Osteoblast (primary cell): ENCODE measurements at regions not wholly inside any gene's neighbourhood (a gene's known extent, or its start where the extent isn't known, plus 50 kb on each side); places are given as distances from the start of the nearest gene placed in this dataset.

Experiments
- DNase-seq: peaks from one replicate; pipeline ENCODE4 v3.0.0; 2011; ENCODE audit warnings: low spot score, mixed read lengths; ENCODE audit not compliant: insufficient read length; ENCODE audit errors: missing footprints
- H2AFZ ChIP-seq: 2 replicates; pipeline ENCODE4 v1.6.0; 2011; ENCODE audit warnings: mild to moderate bottlenecking, low read length
- H3K27ac ChIP-seq: 2 replicates; pipeline ENCODE4 v1.5.1; 2011; ENCODE audit warnings: mild to moderate bottlenecking, low read depth, low read length, moderate library complexity
- H3K27me3 ChIP-seq: 2 replicates; pipeline ENCODE4 v1.6.0; 2012; ENCODE audit warnings: mild to moderate bottlenecking, control low read depth, inconsistent platforms, low read length, moderate library complexity; ENCODE audit not compliant: insufficient read depth
- H3K36me3 ChIP-seq: 2 replicates; pipeline ENCODE4 v1.5.1; 2011; ENCODE audit warnings: mild to moderate bottlenecking, low read length, control low read depth, moderate library complexity; ENCODE audit not compliant: insufficient read depth
- H3K4me1 ChIP-seq: 2 replicates; pipeline ENCODE4 v1.5.1; 2011; ENCODE audit warnings: mild to moderate bottlenecking, low read length, control low read depth, moderate library complexity; ENCODE audit not compliant: insufficient read depth
- H3K4me2 ChIP-seq: 2 replicates; pipeline ENCODE4 v1.6.0; 2011; ENCODE audit warnings: mild to moderate bottlenecking, low read length; ENCODE audit not compliant: insufficient read depth
- H3K4me3 ChIP-seq: fragments of 200-600 bp; sonication (generic); 3 replicates; pipeline ENCODE4 v1.5.1; 2012; ENCODE audit warnings: mild to moderate bottlenecking, low read length, inconsistent platforms; ENCODE audit not compliant: insufficient read depth
- H3K79me2 ChIP-seq: 2 replicates; pipeline ENCODE4 v1.6.0; 2012; ENCODE audit warnings: mild to moderate bottlenecking, low read length, control low read depth, inconsistent platforms; ENCODE audit not compliant: insufficient read depth
- H3K9me3 ChIP-seq: 2 replicates; pipeline ENCODE4 v1.5.1; 2011; ENCODE audit warnings: low read depth, low read length, control low read depth
- H4K20me1 ChIP-seq: 2 replicates; pipeline ENCODE4 v1.6.0; 2012; ENCODE audit warnings: mild to moderate bottlenecking, low read length, control low read depth; ENCODE audit not compliant: insufficient read depth
- TF ChIP-seq, protein P1 (sequence below): IDR thresholded peaks from 2 replicates; pipeline ENCODE4 v1.5.1; 2011; ENCODE audit warnings: mild to moderate bottlenecking, low read depth, low read length, moderate library complexity; ENCODE audit errors: extremely low read depth

DNA sequence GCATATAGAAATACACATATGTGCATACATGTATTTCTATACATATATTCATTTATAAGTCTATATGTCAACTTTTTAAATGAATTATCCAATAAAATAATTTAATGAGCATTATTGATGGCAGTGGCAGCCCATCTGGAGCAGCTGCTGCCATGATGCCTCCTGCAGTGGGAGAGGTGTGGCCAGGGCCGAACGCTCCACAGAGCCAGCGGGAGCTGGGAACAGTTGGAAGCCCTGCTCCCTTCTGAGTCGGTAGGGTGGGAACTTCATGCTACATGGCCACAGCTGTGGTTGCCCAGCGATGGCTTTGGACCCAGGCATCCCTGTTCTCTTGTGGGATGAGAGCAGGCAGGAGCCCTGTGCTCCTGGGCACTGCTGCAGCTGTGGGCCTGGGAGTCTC, 812.4 kb upstream of the CTNND2 start:
- Histone ChIP-seq H3K4me2 (no peak overlapping the region), H3K27me3 (no peaks in the 10 kb centered on the region), H3K27ac (no peak overlapping the region), H3K4me1 (no peaks in the 10 kb centered on the region), H4K20me1 (no peaks in the 10 kb centered on the region), H3K9me3 (no peaks in the 10 kb centered on the region), H3K79me2 (no peaks in the 10 kb centered on the region), H3K36me3 (no peaks in the 10 kb centered on the region), H3K4me3 (no peak overlapping the region), H2AFZ (no peak overlapping the region)
- no peak for DNase-seq
- TF ChIP-seq, protein P1, sequence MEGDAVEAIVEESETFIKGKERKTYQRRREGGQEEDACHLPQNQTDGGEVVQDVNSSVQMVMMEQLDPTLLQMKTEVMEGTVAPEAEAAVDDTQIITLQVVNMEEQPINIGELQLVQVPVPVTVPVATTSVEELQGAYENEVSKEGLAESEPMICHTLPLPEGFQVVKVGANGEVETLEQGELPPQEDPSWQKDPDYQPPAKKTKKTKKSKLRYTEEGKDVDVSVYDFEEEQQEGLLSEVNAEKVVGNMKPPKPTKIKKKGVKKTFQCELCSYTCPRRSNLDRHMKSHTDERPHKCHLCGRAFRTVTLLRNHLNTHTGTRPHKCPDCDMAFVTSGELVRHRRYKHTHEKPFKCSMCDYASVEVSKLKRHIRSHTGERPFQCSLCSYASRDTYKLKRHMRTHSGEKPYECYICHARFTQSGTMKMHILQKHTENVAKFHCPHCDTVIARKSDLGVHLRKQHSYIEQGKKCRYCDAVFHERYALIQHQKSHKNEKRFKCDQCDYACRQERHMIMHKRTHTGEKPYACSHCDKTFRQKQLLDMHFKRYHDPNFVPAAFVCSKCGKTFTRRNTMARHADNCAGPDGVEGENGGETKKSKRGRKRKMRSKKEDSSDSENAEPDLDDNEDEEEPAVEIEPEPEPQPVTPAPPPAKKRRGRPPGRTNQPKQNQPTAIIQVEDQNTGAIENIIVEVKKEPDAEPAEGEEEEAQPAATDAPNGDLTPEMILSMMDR = no peak

DNA sequence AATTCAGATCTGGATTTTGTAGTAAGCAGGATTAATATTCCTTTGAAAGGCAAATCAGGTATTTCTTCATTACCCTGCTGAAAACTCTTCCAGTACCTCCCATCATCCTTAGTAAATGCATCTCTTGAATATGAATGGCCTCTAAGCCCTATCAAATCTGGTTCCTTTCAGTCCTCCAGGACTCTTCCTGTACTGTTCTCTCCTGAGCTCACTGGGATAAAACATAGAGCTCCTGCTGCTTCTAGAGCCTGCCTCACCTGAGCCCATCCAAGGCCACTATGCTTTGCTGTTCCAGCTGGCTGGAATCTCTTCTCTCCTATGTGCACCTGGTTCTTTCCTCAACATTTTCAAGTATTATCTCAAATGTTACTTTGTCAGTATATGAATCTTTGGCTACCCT, 803.3 kb upstream of the CTNND2 start:
- Histone ChIP-seq H3K4me3 (no peak overlapping the region), H3K36me3 (no peaks in the 10 kb centered on the region), H3K9me3 (peaks cover 4% of the 10 kb centered on the region), H3K79me2 (no peaks in the 10 kb centered on the region), H3K27ac (no peak overlapping the region), H2AFZ (no peak overlapping the region), H4K20me1 (no peaks in the 10 kb centered on the region), H3K4me1 (no peaks in the 10 kb centered on the region), H3K27me3 (no peaks in the 10 kb centered on the region), H3K4me2 (no peak overlapping the region)
- TF ChIP-seq, protein P1 = no peak
- DNase-seq = no peak

DNA sequence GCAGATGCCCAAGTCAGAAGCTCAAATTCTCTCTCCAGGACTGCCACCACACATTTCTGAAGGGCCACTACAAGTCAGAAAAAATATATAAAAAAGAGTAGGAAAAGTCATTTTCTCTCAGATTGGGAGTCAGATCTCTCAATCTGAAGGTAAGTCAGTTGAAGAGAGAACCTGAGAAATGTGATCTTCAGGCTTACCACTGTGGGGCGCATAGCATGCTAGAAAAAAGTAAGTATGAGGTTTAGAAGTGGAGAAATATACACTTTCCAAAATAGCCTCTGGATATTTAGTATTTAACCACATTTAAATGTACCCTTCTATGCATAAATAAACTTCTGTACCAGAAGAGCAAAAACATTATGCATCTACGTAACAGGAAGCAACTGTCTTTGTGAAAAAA, 800.7 kb upstream of the CTNND2 start:
- H3K27me3 ChIP-seq = no peaks in the 10 kb centered on the region
- no peaks in the 10 kb centered on the region for H3K4me1 ChIP-seq
- H3K27ac ChIP-seq = no peak overlapping the region
- no peak overlapping the region for H3K4me2 ChIP-seq
- no peaks in the 10 kb centered on the region for H3K79me2 ChIP-seq
- peaks cover 4% of the 10 kb centered on the region for H3K9me3 ChIP-seq
- no peaks in the 10 kb centered on the region for H4K20me1 ChIP-seq
- TF ChIP-seq, protein P1 = no peak
- no peak overlapping the region for H2AFZ ChIP-seq
- no peak overlapping the region for H3K4me3 ChIP-seq
- DNase-seq = no peak
- no peaks in the 10 kb centered on the region for H3K36me3 ChIP-seq

DNA sequence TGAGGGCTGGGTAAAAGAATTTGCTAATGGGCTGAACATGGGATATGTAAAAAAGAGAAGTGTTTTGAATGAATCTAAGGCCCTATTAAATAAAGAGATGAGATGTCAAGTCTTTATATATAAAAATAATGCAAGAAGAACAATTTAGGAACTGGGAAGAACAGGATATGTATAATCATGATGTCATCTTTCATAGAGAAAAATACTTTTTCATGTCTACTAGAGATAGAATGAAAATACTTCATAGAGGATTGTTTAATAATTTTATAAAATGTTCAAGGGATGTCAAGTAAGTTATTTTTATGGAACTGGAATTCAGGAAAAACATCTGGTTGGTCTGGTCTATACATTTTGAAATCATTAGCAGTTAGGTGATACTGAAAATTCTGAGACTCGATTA, 799.0 kb upstream of the CTNND2 start:
- no peak for DNase-seq
- H3K27ac ChIP-seq = no peak overlapping the region
- H3K4me3 ChIP-seq = no peak overlapping the region

More for the DNA sequence above, 799.0 kb upstream of the CTNND2 start:
- H3K9me3 ChIP-seq = peaks cover 4% of the 10 kb centered on the region
- H3K79me2 ChIP-seq = no peaks in the 10 kb centered on the region
- H3K36me3 ChIP-seq = no peaks in the 10 kb centered on the region
- H4K20me1 ChIP-seq = no peaks in the 10 kb centered on the region
- no peak overlapping the region for H2AFZ ChIP-seq
- TF ChIP-seq, protein P1 = no peak
- H3K4me2 ChIP-seq = no peak overlapping the region
- no peaks in the 10 kb centered on the region for H3K27me3 ChIP-seq
- H3K4me1 ChIP-seq = no peaks in the 10 kb centered on the region
